Activated naive CD4-positive, alpha-beta T cell treated with anti-CD3 and anti-CD28 coated beads, Interleukin-2, amount 50 U/mL, for 72 hours (primary cell): ENCODE measurements at regions not wholly inside any gene's neighbourhood (a gene's known extent, or its start where the extent isn't known, plus 50 kb on each side); places are given as distances from the start of the nearest gene placed in this dataset.

Experiments
- ATAC-seq, 2 donors: fragments of 150-1000 bp; cut with Tn5 transposase; 2 replicates each; pipeline ENCODE4 v1.10.0; 2021; ENCODE audit warnings: mild to moderate bottlenecking in 2 of 2, moderate library complexity in 2 of 2
- DNase-seq, 2 donors: peaks; one replicate each; pipeline ENCODE4 v3.0.0; 2021 to 2022; ENCODE audit warnings: low spot score in 2 of 2
- H3K27ac Mint-ChIP-seq, 2 donors: one replicate each; pipeline ENCODE4 v1.8.0; 2022; ENCODE audit warnings: mild to moderate bottlenecking in 2 of 2, mixed read lengths in 2 of 2
- H3K36me3 Mint-ChIP-seq, 2 donors: one replicate each; pipeline ENCODE4 v1.8.0; 2022; ENCODE audit warnings: mixed read lengths in 2 of 2
- H3K9me3 Mint-ChIP-seq, 2 donors: one replicate each; pipeline ENCODE4 v1.8.0; 2022; ENCODE audit warnings: mixed read lengths in 2 of 2

GRCh38 chr18:26756556-26756955, 109.0 kb downstream of the AQP4 start:
- no peak for ATAC-seq
- Mint-ChIP-seq H3K9me3 (no peaks in the 10 kb centered on the region), H3K27ac (no peak overlapping the region), H3K36me3 (no peaks in the 10 kb centered on the region)
- no peak for DNase-seq

- no peaks in the 10 kb centered on the region for H3K36me3 Mint-ChIP-seq
- no peak overlapping the region for H3K27ac Mint-ChIP-seq
- ATAC-seq = no peak
- H3K9me3 Mint-ChIP-seq = no peaks in the 10 kb centered on the region
- DNase-seq = no peak
Measured at GRCh38 chr18:26746826-26747475, 118.6 kb downstream of the AQP4 start.

- H3K27ac Mint-ChIP-seq = no peak overlapping the region
- DNase-seq = no peak
- ATAC-seq = no peak
- no peaks in the 10 kb centered on the region for H3K9me3 Mint-ChIP-seq
- H3K36me3 Mint-ChIP-seq = no peaks in the 10 kb centered on the region
Measured at GRCh38 chr18:26746398-26746797, 119.1 kb downstream of the AQP4 start.

GRCh38 chr18:26745288-26746181, 120.0 kb downstream of the AQP4 start:
- no peak overlapping the region for H3K27ac Mint-ChIP-seq
- ATAC-seq = no peak
- H3K36me3 Mint-ChIP-seq = no peaks in the 10 kb centered on the region
- no peaks in the 10 kb centered on the region for H3K9me3 Mint-ChIP-seq
- no peak for DNase-seq

- Mint-ChIP-seq H3K27ac (no peak overlapping the region), H3K36me3 (no peaks in the 10 kb centered on the region), H3K9me3 (no peaks in the 10 kb centered on the region)
- DNase-seq = no peak
- ATAC-seq = no peak
Measured at GRCh38 chr18:26741758-26742157, 123.7 kb downstream of the AQP4 start.

GRCh38 chr18:26741048-26741447, 124.5 kb downstream of the AQP4 start:
- no peak for DNase-seq
- H3K36me3 Mint-ChIP-seq = no peaks in the 10 kb centered on the region
- peaks cover 0 to 3% of the 10 kb centered on the region in 2 donors for H3K9me3 Mint-ChIP-seq
- H3K27ac Mint-ChIP-seq = no peak overlapping the region
- ATAC-seq = no peak

GRCh38 chr18:26740396-26740795, 125.1 kb downstream of the AQP4 start:
- H3K36me3 Mint-ChIP-seq = no peaks in the 10 kb centered on the region
- ATAC-seq (no peak), DNase-seq (no peak)
- H3K27ac Mint-ChIP-seq = no peak overlapping the region
- peaks cover 0 to 5% of the 10 kb centered on the region in 2 donors for H3K9me3 Mint-ChIP-seq

GRCh38 chr18:26738706-26739105, 126.8 kb downstream of the AQP4 start:
- DNase-seq (no peak), ATAC-seq (no peak)
- Mint-ChIP-seq H3K9me3 (peaks cover 0 to 5% of the 10 kb centered on the region in 2 donors), H3K36me3 (no peaks in the 10 kb centered on the region), H3K27ac (no peak overlapping the region)

GRCh38 chr18:26736301-26736700, 129.2 kb downstream of the AQP4 start:
- H3K9me3 Mint-ChIP-seq = peaks cover 0 to 5% of the 10 kb centered on the region in 2 donors
- H3K27ac Mint-ChIP-seq = no peak overlapping the region
- DNase-seq (no peak), ATAC-seq (no peak)
- H3K36me3 Mint-ChIP-seq = no peaks in the 10 kb centered on the region

- no peaks in the 10 kb centered on the region for H3K36me3 Mint-ChIP-seq
- H3K27ac Mint-ChIP-seq = no peak overlapping the region
- H3K9me3 Mint-ChIP-seq = peaks cover 0 to 5% of the 10 kb centered on the region in 2 donors
- DNase-seq (no peak), ATAC-seq (no peak)
Measured at GRCh38 chr18:26734760-26735159, 130.7 kb downstream of the AQP4 start.

GRCh38 chr18:26729449-26729848, 136.1 kb downstream of the AQP4 start:
- ATAC-seq (no peak), DNase-seq (no peak)
- no peak overlapping the region for H3K27ac Mint-ChIP-seq
- H3K9me3 Mint-ChIP-seq = no peaks in the 10 kb centered on the region
- no peaks in the 10 kb centered on the region for H3K36me3 Mint-ChIP-seq

GRCh38 chr18:26729008-26729407, 136.5 kb downstream of the AQP4 start:
- DNase-seq = no peak

GRCh38 chr18:26723981-26724380, 141.5 kb downstream of the AQP4 start:
- H3K9me3 Mint-ChIP-seq = no peaks in the 10 kb centered on the region
- H3K36me3 Mint-ChIP-seq = no peaks in the 10 kb centered on the region
- ATAC-seq (no peak), DNase-seq (no peak)
- no peak overlapping the region for H3K27ac Mint-ChIP-seq

More at GRCh38 chr18:26729008-26729407, 136.5 kb downstream of the AQP4 start:
- Mint-ChIP-seq H3K27ac (no peak overlapping the region), H3K9me3 (no peaks in the 10 kb centered on the region), H3K36me3 (no peaks in the 10 kb centered on the region)
- no peak for ATAC-seq

GRCh38 chr18:26722565-26722931, 143.0 kb downstream of the AQP4 start:
- Mint-ChIP-seq H3K36me3 (no peaks in the 10 kb centered on the region), H3K9me3 (no peaks in the 10 kb centered on the region), H3K27ac (no peak overlapping the region)
- no peak for ATAC-seq
- DNase-seq = no peak

- DNase-seq = no peak
- H3K27ac Mint-ChIP-seq = no peak overlapping the region
- ATAC-seq = no peak
- H3K9me3 Mint-ChIP-seq = no peaks in the 10 kb centered on the region
- H3K36me3 Mint-ChIP-seq = no peaks in the 10 kb centered on the region
Measured at GRCh38 chr18:26721854-26722564, 143.5 kb downstream of the AQP4 start.

- ATAC-seq (no peak), DNase-seq (no peak)
- Mint-ChIP-seq H3K27ac (no peak overlapping the region), H3K9me3 (no peaks in the 10 kb centered on the region), H3K36me3 (no peaks in the 10 kb centered on the region)
Measured at GRCh38 chr18:26719896-26720295, 145.6 kb downstream of the AQP4 start.

- DNase-seq (no peak), ATAC-seq (no peak)
- H3K27ac Mint-ChIP-seq = no peak overlapping the region
- peaks cover 0 to 5% of the 10 kb centered on the region in 2 donors for H3K9me3 Mint-ChIP-seq
- H3K36me3 Mint-ChIP-seq = no peaks in the 10 kb centered on the region
Measured at GRCh38 chr18:26717123-26717719, 148.3 kb downstream of the AQP4 start.
